Astrocyte (in vitro differentiated cells and primary cell): ENCODE measurements at regions not wholly inside any gene's neighbourhood (a gene's known extent, or its start where the extent isn't known, plus 50 kb on each side); places are given as distances from the start of the nearest gene placed in this dataset.

ENCODE experiments used
- DNase-seq: peaks from one replicate; pipeline ENCODE4 v3.0.0-alpha.2; 2010; ENCODE audit warnings: low read depth
- FAIRE-seq: peaks from 2 replicates; lab custom pipeline; 2011; peaks lifted over from hg19 to GRCh38; lab: Jason Lieb, UNC
- H2AFZ ChIP-seq: 2 replicates; pipeline ENCODE4 v1.6.0; 2012; ENCODE audit warnings: low read depth, low read length, inconsistent platforms
- H3K27ac ChIP-seq: 2 replicates; pipeline ENCODE4 v1.5.1; 2011; ENCODE audit warnings: low read depth, low read length, inconsistent platforms
- H3K27me3 ChIP-seq: 2 replicates; pipeline ENCODE4 v1.6.0; 2011; ENCODE audit warnings: low read length, inconsistent platforms; ENCODE audit not compliant: insufficient read depth
- H3K36me3 ChIP-seq: 2 replicates; pipeline ENCODE4 v1.5.1; 2011; ENCODE audit warnings: low read length, inconsistent platforms; ENCODE audit not compliant: insufficient read depth
- H3K4me1 ChIP-seq: 2 replicates; pipeline ENCODE4 v1.5.1; 2011; ENCODE audit warnings: low read length, inconsistent platforms; ENCODE audit not compliant: insufficient read depth
- H3K4me2 ChIP-seq: 2 replicates; pipeline ENCODE4 v1.6.0; 2012; ENCODE audit warnings: low read length, inconsistent platforms
- H3K4me3 ChIP-seq: 2 replicates; pipeline ENCODE4 v1.5.1; 2011; ENCODE audit warnings: low read depth, mild to moderate bottlenecking, low read length, inconsistent platforms; ENCODE audit not compliant: insufficient read depth
- H3K79me2 ChIP-seq: 2 replicates; pipeline ENCODE4 v1.6.0; 2012; ENCODE audit warnings: mild to moderate bottlenecking, low read length, inconsistent platforms; ENCODE audit not compliant: insufficient read depth
- H3K9ac ChIP-seq: 2 replicates; pipeline ENCODE4 v1.6.0; 2012; ENCODE audit warnings: mild to moderate bottlenecking, low read length, inconsistent platforms
- H3K9me3 ChIP-seq: 2 replicates; pipeline ENCODE4 v1.5.1; 2012; ENCODE audit warnings: low read depth, mild to moderate bottlenecking, low read length, inconsistent platforms; ENCODE audit not compliant: insufficient read depth
- H4K20me1 ChIP-seq: 2 replicates; pipeline ENCODE4 v1.6.0; 2012; ENCODE audit warnings: low read length, inconsistent platforms; ENCODE audit not compliant: insufficient read depth
- H3K27ac Mint-ChIP-seq: one replicate; pipeline ENCODE4 v1.8.0; 2021; ENCODE audit warnings: mild to moderate bottlenecking, mixed read lengths; ENCODE audit not compliant: unreplicated experiment
- H3K27me3 Mint-ChIP-seq: one replicate; pipeline ENCODE4 v1.8.0; 2021; ENCODE audit warnings: low read depth, mixed read lengths; ENCODE audit not compliant: unreplicated experiment
- H3K36me3 Mint-ChIP-seq: one replicate; pipeline ENCODE4 v1.8.0; 2021; ENCODE audit warnings: low read depth, mixed read lengths; ENCODE audit not compliant: unreplicated experiment
- H3K4me1 Mint-ChIP-seq: one replicate; pipeline ENCODE4 v1.8.0; 2021; ENCODE audit warnings: low read depth, mixed read lengths; ENCODE audit not compliant: unreplicated experiment
- H3K4me3 Mint-ChIP-seq: one replicate; pipeline ENCODE4 v1.8.0; 2021; ENCODE audit warnings: mild to moderate bottlenecking, moderate library complexity, mixed read lengths; ENCODE audit not compliant: unreplicated experiment
- H3K9me3 Mint-ChIP-seq: one replicate; pipeline ENCODE4 v1.8.0; 2021; ENCODE audit warnings: mild to moderate bottlenecking, mixed read lengths; ENCODE audit not compliant: unreplicated experiment
- CTCF ChIP-seq: IDR thresholded peaks from 2 replicates; pipeline ENCODE4 v1.5.1; 2011; ENCODE audit warnings: low read depth, mild to moderate bottlenecking, inconsistent platforms, low read length, moderate library complexity; ENCODE audit not compliant: insufficient read depth
- EZH2 ChIP-seq: IDR thresholded peaks from 2 replicates; pipeline ENCODE4 v1.6.1; 2012; ENCODE audit warnings: mild to moderate bottlenecking, low read length, inconsistent platforms; ENCODE audit not compliant: insufficient read depth

- H3K9me3 Mint-ChIP-seq: peaks cover 16% of the 10 kb centered on the region
- Histone ChIP-seq H3K9ac (no peak overlapping the region), H3K4me1 (no peaks in the 10 kb centered on the region), H3K36me3 (no peaks in the 10 kb centered on the region), H3K27me3 (no peaks in the 10 kb centered on the region), H2AFZ (no peak overlapping the region), H4K20me1 (no peaks in the 10 kb centered on the region), H3K79me2 (no peaks in the 10 kb centered on the region), H3K4me3 (no peak overlapping the region), H3K4me2 (no peak overlapping the region), H3K27ac (no peak overlapping the region), H3K9me3 (no peaks in the 10 kb centered on the region)
- no peaks in the 10 kb centered on the region for H3K27me3 Mint-ChIP-seq
- peaks cover 3% of the 10 kb centered on the region for H3K36me3 Mint-ChIP-seq
- no peak overlapping the region for H3K27ac Mint-ChIP-seq
- H3K4me3 Mint-ChIP-seq: no peak overlapping the region
- TF ChIP-seq EZH2: no peak
- TF ChIP-seq CTCF: no peak
- no peaks in the 10 kb centered on the region for H3K4me1 Mint-ChIP-seq
- DNase-seq (no peak), FAIRE-seq (no peak)
These were observed 732.7 kb downstream of the SEMA5A start for GRCh38 chr5:8813180-8813579.

- Histone ChIP-seq H3K4me1 (no peaks in the 10 kb centered on the region), H2AFZ (no peak overlapping the region), H3K4me2 (no peak overlapping the region), H4K20me1 (no peaks in the 10 kb centered on the region), H3K79me2 (no peaks in the 10 kb centered on the region), H3K9ac (no peak overlapping the region), H3K27ac (no peak overlapping the region), H3K36me3 (no peaks in the 10 kb centered on the region), H3K4me3 (no peak overlapping the region), H3K9me3 (no peaks in the 10 kb centered on the region), H3K27me3 (no peaks in the 10 kb centered on the region)
- Mint-ChIP-seq H3K4me3 (no peak overlapping the region), H3K27ac (no peak overlapping the region), H3K36me3 (peaks cover 3% of the 10 kb centered on the region), H3K4me1 (no peaks in the 10 kb centered on the region), H3K27me3 (no peaks in the 10 kb centered on the region), H3K9me3 (peaks cover 16% of the 10 kb centered on the region)
- TF ChIP-seq EZH2: no peak
- no peak for TF ChIP-seq CTCF
- DNase-seq: no peak
- no peak for FAIRE-seq
These were observed 731.8 kb downstream of the SEMA5A start for GRCh38 chr5:8814105-8814504.

GRCh38 chr5:8824371-8824770 is 721.5 kb downstream of the SEMA5A start:
- TF ChIP-seq CTCF (no peak), EZH2 (no peak)
- H3K36me3 ChIP-seq: no peaks in the 10 kb centered on the region
- no peak for DNase-seq
- H3K36me3 Mint-ChIP-seq: no peaks in the 10 kb centered on the region
- no peak overlapping the region for H3K4me2 ChIP-seq
- no peak overlapping the region for H3K27ac ChIP-seq
- H3K4me3 Mint-ChIP-seq: no peak overlapping the region
- H3K9me3 ChIP-seq: no peaks in the 10 kb centered on the region
- no peaks in the 10 kb centered on the region for H3K27me3 ChIP-seq
- no peak overlapping the region for H2AFZ ChIP-seq
- H3K4me1 ChIP-seq: peaks cover 26% of the 10 kb centered on the region
- peaks cover 9% of the 10 kb centered on the region for H3K9me3 Mint-ChIP-seq
- no peaks in the 10 kb centered on the region for H3K79me2 ChIP-seq
- H3K27me3 Mint-ChIP-seq: no peaks in the 10 kb centered on the region
- no peaks in the 10 kb centered on the region for H4K20me1 ChIP-seq
- H3K4me1 Mint-ChIP-seq: peaks cover 41% of the 10 kb centered on the region
- H3K27ac Mint-ChIP-seq: no peak overlapping the region
- no peak overlapping the region for H3K4me3 ChIP-seq
- no peak for FAIRE-seq
- H3K9ac ChIP-seq: no peak overlapping the region
